Fibroblast of mammary gland (primary cell): ENCODE measurements at regions not wholly inside any gene's neighbourhood (a gene's known extent, or its start where the extent isn't known, plus 50 kb on each side); places are given as distances from the start of the nearest gene placed in this dataset.
"Not testable (repeated sequence)": the region's sequence is repeated elsewhere in the genome, so short reads cannot be mapped to it uniquely, and the experiment has no call there.

Experiments
- DNase-seq: peaks from one replicate; pipeline ENCODE4 v3.0.0-alpha.2; 2010; ENCODE audit warnings: low read depth
- H3K4me3 ChIP-seq: 2 replicates; pipeline ENCODE4 v1.5.1; 2011; ENCODE audit warnings: low read depth, mild to moderate bottlenecking, low read length, moderate library complexity; ENCODE audit not compliant: control insufficient read depth
- CTCF ChIP-seq: conservative IDR thresholded peaks from 2 replicates; pipeline ENCODE4 v1.5.1; 2011; ENCODE audit warnings: low read depth, low read length, inconsistent platforms; ENCODE audit not compliant: control insufficient read depth, insufficient read depth

- H3K4me3 ChIP-seq: no peak overlapping the region
- DNase-seq: peak; percentile 96
- no peak for TF ChIP-seq CTCF
These were observed 928.7 kb upstream of the GJE1 start for GRCh38 chr6:141203902-141204575.

GRCh38 chr6:141202626-141203025 is 930.1 kb upstream of the GJE1 start:
- H3K4me3 ChIP-seq: no peak overlapping the region
- DNase-seq: peak; percentile 87
- TF ChIP-seq CTCF: no peak

- no peak for TF ChIP-seq CTCF
- DNase-seq: peak; percentile 58
- no peak overlapping the region for H3K4me3 ChIP-seq
These were observed 933.7 kb upstream of the GJE1 start for GRCh38 chr6:141199074-141199473.

- DNase-seq: no peak
- H3K4me3 ChIP-seq: no peak overlapping the region
- TF ChIP-seq CTCF: no peak
These were observed 937.4 kb upstream of the GJE1 start for GRCh38 chr6:141195251-141195832.

- no peak for TF ChIP-seq CTCF
- DNase-seq: no peak
- H3K4me3 ChIP-seq: no peak overlapping the region
These were observed 949.4 kb upstream of the GJE1 start for GRCh38 chr6:141183368-141183767.

- not testable (repeated sequence) for H3K4me3 ChIP-seq, DNase-seq
These were observed 957.3 kb upstream of the GJE1 start for GRCh38 chr6:141175458-141175857.

GRCh38 chr6:141174932-141175331 is 957.8 kb upstream of the GJE1 start:
- no peak for TF ChIP-seq CTCF
- no peak overlapping the region for H3K4me3 ChIP-seq
- DNase-seq: no peak
